Caco-2 (cell line): ENCODE measurements at regions not wholly inside any gene's neighbourhood (a gene's known extent, or its start where the extent isn't known, plus 50 kb on each side); places are given as distances from the start of the nearest gene placed in this dataset.
"Not testable (repeated sequence)": the region's sequence is repeated elsewhere in the genome, so short reads cannot be mapped to it uniquely, and the experiment has no call there.

Source experiments
- BruUV-seq: library from RNA; stranded (reverse); fragments of 400-500 nt; replicated peaks from 2 replicates; lab custom pipeline; 2021; lab: Mats Ljungman, UMichigan
- CTCF ChIA-PET: fragments of 300-600 bp; sonication (Branson Sonifier 250); formaldehyde crosslinking; loops from one replicate; lab custom pipeline; 2022; ENCODE audit warnings: antibody characterized with exemption; lab: Charles Lee
- POLR2A ChIA-PET: fragments of 300-600 bp; sonication (Branson Sonifier 250); formaldehyde crosslinking; loops from one replicate; lab custom pipeline; 2022; ENCODE audit warnings: antibody characterized with exemption; lab: Charles Lee
- DNase-seq, 2 experiments: peaks; one replicate each; pipeline versions ENCODE4 v3.0.0 to v3.0.0-alpha.2; 2020 to 2022
- H3K27me3 ChIP-seq: replicated peaks from 2 replicates; pipeline ENCODE4 v1.6.0; 2011; ENCODE audit warnings: low read length; ENCODE audit not compliant: control insufficient read depth, insufficient read depth
- H3K36me3 ChIP-seq: 2 replicates; pipeline ENCODE4 v1.5.1; 2011; ENCODE audit warnings: low read length; ENCODE audit not compliant: control insufficient read depth, insufficient read depth
- H3K4me1 ChIP-seq: fragments of 250-450 bp; sonication (Bioruptor Pico); 2 replicates; pipeline ENCODE4 v1.5.1; 2020; ENCODE audit warnings: mild to moderate bottlenecking
- H3K4me3 ChIP-seq: 2 replicates; pipeline ENCODE4 v1.5.1; 2011; ENCODE audit warnings: low read depth, mild to moderate bottlenecking, control low read depth, low read length
- H3K9me3 ChIP-seq: fragments of 250-450 bp; sonication (Bioruptor Pico); 2 replicates; pipeline ENCODE4 v1.5.1; 2020; ENCODE audit warnings: mild to moderate bottlenecking, moderate library complexity
- H3K27ac Mint-ChIP-seq: one replicate; pipeline ENCODE4 v1.8.0; 2022; ENCODE audit warnings: mixed read lengths; ENCODE audit not compliant: unreplicated experiment
- H3K27me3 Mint-ChIP-seq: one replicate; pipeline ENCODE4 v1.8.0; 2022; ENCODE audit warnings: mixed read lengths; ENCODE audit not compliant: insufficient read depth, unreplicated experiment
- H3K36me3 Mint-ChIP-seq: one replicate; pipeline ENCODE4 v1.8.0; 2022; ENCODE audit warnings: mild to moderate bottlenecking, mixed read lengths; ENCODE audit not compliant: insufficient read depth, unreplicated experiment
- H3K4me1 Mint-ChIP-seq: one replicate; pipeline ENCODE4 v1.8.0; 2022; ENCODE audit warnings: low read depth, mixed read lengths; ENCODE audit not compliant: unreplicated experiment
- H3K4me3 Mint-ChIP-seq: one replicate; pipeline ENCODE4 v1.8.0; 2022; ENCODE audit warnings: mild to moderate bottlenecking, moderate library complexity, mixed read lengths; ENCODE audit not compliant: unreplicated experiment
- H3K9me3 Mint-ChIP-seq: one replicate; pipeline ENCODE4 v1.8.0; 2022; ENCODE audit warnings: mixed read lengths; ENCODE audit not compliant: unreplicated experiment
- intact Hi-C: fragments of 100-400 bp; cut with micrococcal nuclease; formaldehyde crosslinking; loops from one replicate; pipeline ENCODE4 v1.10.0; 2022; ENCODE audit not compliant: unreplicated experiment
- TF ChIP-seq, protein P1 (sequence below), 2 experiments: fragments of 200-600 bp in 1 of 2; IDR thresholded peaks; 1 replicate in 1 of 2; 2 replicates in 1 of 2; pipeline versions ENCODE4 v1.5.1 to v1.8.0; 2011 to 2022; ENCODE audit warnings: antibody characterized with exemption in 1 of 2, control low read depth in 1 of 2, inconsistent platforms in 1 of 2, low read depth in 1 of 2, low read length in 1 of 2, mild to moderate bottlenecking in 1 of 2, moderate library complexity in 1 of 2; ENCODE audit not compliant: insufficient read depth in 1 of 2, severe bottlenecking in 1 of 2, unreplicated experiment in 1 of 2

DNA sequence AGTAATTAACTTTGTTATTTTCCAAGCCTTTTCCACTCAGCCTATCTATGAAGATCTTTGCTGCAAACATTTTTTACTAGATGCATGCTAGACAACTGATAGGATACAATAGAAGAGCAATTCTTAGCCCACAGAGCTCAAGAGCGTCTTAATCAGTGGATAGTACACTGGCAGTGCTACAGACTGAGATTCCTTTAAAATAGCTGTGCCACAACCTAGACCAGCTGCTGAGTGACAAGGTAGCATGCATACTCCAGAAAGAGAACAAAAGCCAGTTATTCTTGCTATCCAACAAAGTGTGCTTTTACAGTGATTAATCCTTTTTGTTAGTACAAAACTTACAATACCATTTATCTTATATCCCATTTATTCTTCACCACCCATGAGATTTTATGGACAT, 507.9 kb upstream of the SYT4 start:
- CTCF ChIA-PET: no interaction called here
- Histone ChIP-seq H3K27me3 (no peaks in the 10 kb centered on the region), H3K36me3 (no peaks in the 10 kb centered on the region), H3K4me3 (no peak overlapping the region), H3K4me1 (no peaks in the 10 kb centered on the region), H3K9me3 (no peaks in the 10 kb centered on the region)
- no peaks in the 10 kb centered on the region for H3K9me3 Mint-ChIP-seq
- H3K27ac Mint-ChIP-seq: no peak overlapping the region
- POLR2A ChIA-PET: no interaction called here
- intact Hi-C loops: no loop called here
- BruUV-seq: no TSS peak
- DNase-seq: no peak
- TF ChIP-seq, protein P1, sequence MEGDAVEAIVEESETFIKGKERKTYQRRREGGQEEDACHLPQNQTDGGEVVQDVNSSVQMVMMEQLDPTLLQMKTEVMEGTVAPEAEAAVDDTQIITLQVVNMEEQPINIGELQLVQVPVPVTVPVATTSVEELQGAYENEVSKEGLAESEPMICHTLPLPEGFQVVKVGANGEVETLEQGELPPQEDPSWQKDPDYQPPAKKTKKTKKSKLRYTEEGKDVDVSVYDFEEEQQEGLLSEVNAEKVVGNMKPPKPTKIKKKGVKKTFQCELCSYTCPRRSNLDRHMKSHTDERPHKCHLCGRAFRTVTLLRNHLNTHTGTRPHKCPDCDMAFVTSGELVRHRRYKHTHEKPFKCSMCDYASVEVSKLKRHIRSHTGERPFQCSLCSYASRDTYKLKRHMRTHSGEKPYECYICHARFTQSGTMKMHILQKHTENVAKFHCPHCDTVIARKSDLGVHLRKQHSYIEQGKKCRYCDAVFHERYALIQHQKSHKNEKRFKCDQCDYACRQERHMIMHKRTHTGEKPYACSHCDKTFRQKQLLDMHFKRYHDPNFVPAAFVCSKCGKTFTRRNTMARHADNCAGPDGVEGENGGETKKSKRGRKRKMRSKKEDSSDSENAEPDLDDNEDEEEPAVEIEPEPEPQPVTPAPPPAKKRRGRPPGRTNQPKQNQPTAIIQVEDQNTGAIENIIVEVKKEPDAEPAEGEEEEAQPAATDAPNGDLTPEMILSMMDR (IDR thresholded peaks at IDR 0.05; ENCODE audit: insufficient read depth in 1 of 2, low read depth in 1 of 2, low read length in 1 of 2, severe bottlenecking in 1 of 2, unreplicated experiment in 1 of 2): no peak
- H3K4me1 Mint-ChIP-seq: no peaks in the 10 kb centered on the region
- no peaks in the 10 kb centered on the region for H3K36me3 Mint-ChIP-seq
- H3K4me3 Mint-ChIP-seq: no peak overlapping the region
- no peaks in the 10 kb centered on the region for H3K27me3 Mint-ChIP-seq

DNA sequence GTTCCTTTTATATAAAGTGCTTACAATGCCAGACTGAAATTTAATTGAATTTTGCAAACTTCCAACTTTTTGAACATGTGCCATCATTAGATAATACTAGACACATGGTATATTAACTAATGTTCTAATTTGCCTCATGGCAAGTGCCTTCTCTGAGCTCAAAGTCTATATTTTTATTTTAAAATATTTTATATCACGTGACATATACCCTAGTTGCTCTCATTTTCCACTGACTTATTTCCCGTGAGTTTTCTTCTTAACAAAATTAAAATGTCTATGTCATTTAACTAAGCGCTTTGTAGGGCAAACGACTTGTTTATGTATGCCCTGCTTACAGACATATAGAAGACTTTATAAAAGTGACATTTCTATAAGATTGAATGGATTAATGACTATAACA, 509.6 kb upstream of the SYT4 start:
- H3K9me3 ChIP-seq: no peaks in the 10 kb centered on the region
- Mint-ChIP-seq H3K27me3 (no peaks in the 10 kb centered on the region), H3K9me3 (no peaks in the 10 kb centered on the region), H3K4me3 (no peak overlapping the region), H3K4me1 (no peaks in the 10 kb centered on the region), H3K36me3 (no peaks in the 10 kb centered on the region), H3K27ac (no peak overlapping the region)
- H3K36me3 ChIP-seq: no peaks in the 10 kb centered on the region
- no peak for DNase-seq
- no peaks in the 10 kb centered on the region for H3K4me1 ChIP-seq
- no peaks in the 10 kb centered on the region for H3K27me3 ChIP-seq
- H3K4me3 ChIP-seq: no peak overlapping the region
- TF ChIP-seq, protein P1 (IDR thresholded peaks at IDR 0.05; ENCODE audit: insufficient read depth in 1 of 2, low read depth in 1 of 2, low read length in 1 of 2, severe bottlenecking in 1 of 2, unreplicated experiment in 1 of 2): no peak
- CTCF ChIA-PET: no interaction called here
- POLR2A ChIA-PET: no interaction called here
- intact Hi-C loops: no loop called here
- no TSS peak for BruUV-seq

DNA sequence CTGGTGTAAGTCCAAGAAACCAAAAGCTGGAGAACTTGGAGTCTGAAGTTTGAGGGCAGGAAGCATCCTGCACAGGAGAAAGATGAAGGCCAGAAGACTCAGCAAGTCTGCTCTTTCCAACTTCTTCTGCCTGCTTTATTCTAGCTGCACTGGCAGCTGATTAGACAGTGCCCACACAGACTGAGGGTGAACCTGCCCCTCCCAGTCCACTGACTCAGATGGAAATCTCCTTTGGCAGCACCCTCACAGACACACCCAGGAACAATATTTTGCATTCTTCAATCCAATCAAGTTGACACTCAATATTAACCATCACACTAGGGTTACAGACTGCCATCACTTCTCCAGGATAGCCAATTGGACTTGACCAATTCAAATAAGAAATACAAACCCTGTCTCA, 510.4 kb upstream of the SYT4 start:
- H3K9me3 ChIP-seq, H3K9me3 Mint-ChIP-seq, DNase-seq, H3K27me3 Mint-ChIP-seq, H3K4me1 Mint-ChIP-seq, intact Hi-C loops, H3K36me3 ChIP-seq, CTCF ChIA-PET, BruUV-seq, H3K4me1 ChIP-seq, POLR2A ChIA-PET, H3K4me3 ChIP-seq, H3K36me3 Mint-ChIP-seq, H3K27me3 ChIP-seq, H3K4me3 Mint-ChIP-seq, H3K27ac Mint-ChIP-seq: not testable (repeated sequence)
